Adrenal gland (tissue), 9 donors: ENCODE measurements at regions not wholly inside any gene's neighbourhood (a gene's known extent, or its start where the extent isn't known, plus 50 kb on each side); places are given as distances from the start of the nearest gene placed in this dataset.

ENCODE experiments used
- DNase-seq, 7 donors: peaks; one replicate each; pipeline ENCODE4 v3.0.0-alpha.2; 2019 to 2020
- H3K27ac ChIP-seq, 5 donors: fragments of 200-600 bp; sonication (generic) in 4 of 5; 1 replicate in 3 of 5; 2 replicates in 2 of 5; pipeline versions ENCODE4 v1.5.1 to v1.8.0; 2016 to 2020; ENCODE audit warnings: mild to moderate bottlenecking in 1 of 5
- H3K27me3 ChIP-seq: fragments of 200-600 bp; 2 replicates; pipeline ENCODE4 v1.8.0; 2021
- H3K36me3 ChIP-seq, 2 donors: fragments of 200-600 bp; replicated peaks in 1 of 2; 1 replicate in 1 of 2; 2 replicates in 1 of 2; pipeline versions ENCODE4 v1.5.1 to v1.8.0; 2018 to 2022
- H3K4me1 ChIP-seq, 2 donors: fragments of 200-600 bp; replicated peaks in 1 of 2; 1 replicate in 1 of 2; 2 replicates in 1 of 2; pipeline versions ENCODE4 v1.5.1 to v1.8.0; 2018 to 2021
- H3K4me3 ChIP-seq, 4 donors: fragments of 200-600 bp; sonication (generic) in 3 of 4; one replicate each; pipeline ENCODE4 v1.5.1; 2016 to 2018
- H3K9me3 ChIP-seq, 3 donors: fragments of 200-600 bp; sonication (generic) in 1 of 3; replicated peaks in 1 of 3; 1 replicate in 2 of 3; 2 replicates in 1 of 3; pipeline versions ENCODE4 v1.5.1 to v1.8.0; 2016 to 2021
- POLR2A ChIP-seq, 2 donors: fragments of 450-650 bp; IDR thresholded peaks; one replicate each; pipeline ENCODE4 v1.6.1; 2017; ENCODE audit warnings: antibody characterized with exemption in 2 of 2, mild to moderate bottlenecking in 2 of 2, moderate library complexity in 1 of 2
- WGBS, 4 donors: extraction: QIAGEN DNeasy Blood & Tissue Kit in 2 of 4; methylation state at CpG; one replicate each; pipeline versions ENCODE4 v1.1.5 to v1.1.7; 2013 to 2017; 5-methylcytosine and 5-hydroxymethylcytosine counted together
- intact Hi-C, 2 donors: fragments of 100-400 bp; cut with DNase I; formaldehyde crosslinking; loops; one replicate each; pipeline versions ENCODE4 v1.14.1 to v1.15.0; 2022 to 2023
- TF ChIP-seq, protein P1 (sequence below), 6 experiments: fragments of 450-650 bp in 4 of 6; fragments of 200-600 bp in 2 of 6; sonication (generic) in 1 of 6; IDR thresholded peaks; 1 replicate in 5 of 6; 2 replicates in 1 of 6; pipeline versions ENCODE4 v1.5.1 to v1.8.0; 2016 to 2021; ENCODE audit warnings: antibody characterized with exemption in 6 of 6, mild to moderate bottlenecking in 2 of 6, moderate library complexity in 1 of 6
- donor health status: healthy with polysubstance abuse.
- donor health status: Bipolar disorder and iron deficiency.
- donor health status: DM: yes; HTN: yes; CAD: no.
- donor health status: DM: no; HTN: no; CAD: no.
- donor health status: DM: no; HTN: no; CAD: no.

DNA sequence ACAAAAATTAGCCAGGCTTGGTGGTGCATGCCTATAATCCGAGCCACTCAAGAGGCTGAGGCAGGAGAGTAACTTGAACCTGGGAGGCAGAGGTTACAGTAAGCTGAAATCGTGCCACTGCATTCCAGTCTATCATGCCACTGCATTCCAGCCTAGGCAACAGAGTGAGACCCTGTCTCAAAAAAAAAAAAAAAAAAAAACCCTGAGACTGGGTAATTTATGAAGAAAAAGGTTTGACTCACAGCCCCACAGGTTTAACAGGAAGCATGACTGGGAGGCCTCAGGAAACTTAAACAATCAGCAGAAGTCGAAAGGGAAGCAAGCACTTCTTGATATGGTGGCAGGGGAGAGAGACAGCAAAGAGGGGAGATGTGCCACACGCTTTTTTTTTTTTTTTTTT lies 123.2 kb downstream of the GXYLT1 start:
- intact Hi-C loops = loop anchor here in 1 of 2 donors (10.0 kb wide), 2 partner anchors 337 to 747 kb away; no protein-coding TSS in a partner anchor
- Histone ChIP-seq H3K4me1 (no peaks in the 10 kb centered on the region), H3K27ac (no peak overlapping the region), H3K36me3 (no peaks in the 10 kb centered on the region), H3K9me3 (no peaks in the 10 kb centered on the region), H3K4me3 (no peak overlapping the region), H3K27me3 (no peaks in the 10 kb centered on the region)
- DNase-seq = no peak
- WGBS, 4 donors = 58 to 78% (median 70%) methylated on average over 3 to 4 of the region's 4 CpGs
- TF ChIP-seq POLR2A (IDR thresholded peaks at IDR 0.05) = no peak
- TF ChIP-seq, protein P1, sequence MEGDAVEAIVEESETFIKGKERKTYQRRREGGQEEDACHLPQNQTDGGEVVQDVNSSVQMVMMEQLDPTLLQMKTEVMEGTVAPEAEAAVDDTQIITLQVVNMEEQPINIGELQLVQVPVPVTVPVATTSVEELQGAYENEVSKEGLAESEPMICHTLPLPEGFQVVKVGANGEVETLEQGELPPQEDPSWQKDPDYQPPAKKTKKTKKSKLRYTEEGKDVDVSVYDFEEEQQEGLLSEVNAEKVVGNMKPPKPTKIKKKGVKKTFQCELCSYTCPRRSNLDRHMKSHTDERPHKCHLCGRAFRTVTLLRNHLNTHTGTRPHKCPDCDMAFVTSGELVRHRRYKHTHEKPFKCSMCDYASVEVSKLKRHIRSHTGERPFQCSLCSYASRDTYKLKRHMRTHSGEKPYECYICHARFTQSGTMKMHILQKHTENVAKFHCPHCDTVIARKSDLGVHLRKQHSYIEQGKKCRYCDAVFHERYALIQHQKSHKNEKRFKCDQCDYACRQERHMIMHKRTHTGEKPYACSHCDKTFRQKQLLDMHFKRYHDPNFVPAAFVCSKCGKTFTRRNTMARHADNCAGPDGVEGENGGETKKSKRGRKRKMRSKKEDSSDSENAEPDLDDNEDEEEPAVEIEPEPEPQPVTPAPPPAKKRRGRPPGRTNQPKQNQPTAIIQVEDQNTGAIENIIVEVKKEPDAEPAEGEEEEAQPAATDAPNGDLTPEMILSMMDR (IDR thresholded peaks at IDR 0.05) = no peak

DNA sequence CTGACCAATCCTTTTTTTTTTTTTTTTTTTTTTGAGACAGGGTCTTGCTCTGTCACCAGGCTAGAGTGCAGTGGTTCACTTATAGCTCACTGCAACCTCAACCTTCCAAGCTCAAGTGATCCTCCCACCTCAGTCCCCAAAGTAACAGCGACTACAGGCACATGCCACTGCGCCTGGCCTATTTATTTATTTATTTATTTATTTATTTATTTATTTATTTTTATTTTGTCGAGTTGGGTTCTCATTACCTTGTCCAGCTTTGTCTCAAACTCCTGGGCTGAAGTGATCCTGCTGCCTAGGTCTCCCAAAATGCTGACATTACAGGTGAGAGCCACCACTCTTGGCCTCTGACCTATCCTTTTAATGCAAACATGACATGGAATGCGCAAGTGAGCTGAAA lies 124.4 kb downstream of the GXYLT1 start:
- Histone ChIP-seq H3K4me1 (no peaks in the 10 kb centered on the region), H3K9me3 (no peaks in the 10 kb centered on the region), H3K4me3 (no peak overlapping the region), H3K27me3 (no peaks in the 10 kb centered on the region), H3K36me3 (no peaks in the 10 kb centered on the region), H3K27ac (no peak overlapping the region)
- intact Hi-C loops = loop anchor here in 1 of 2 donors (10.0 kb wide), 2 partner anchors 335 to 745 kb away; no protein-coding TSS in a partner anchor
- TF ChIP-seq, protein P1 (IDR thresholded peaks at IDR 0.05) = no peak
- no peak for TF ChIP-seq POLR2A (IDR thresholded peaks at IDR 0.05)
- WGBS, 4 donors = 94 to 98% (median 97%) methylated on average over 4 of the region's 4 CpGs
- DNase-seq = no peak

DNA sequence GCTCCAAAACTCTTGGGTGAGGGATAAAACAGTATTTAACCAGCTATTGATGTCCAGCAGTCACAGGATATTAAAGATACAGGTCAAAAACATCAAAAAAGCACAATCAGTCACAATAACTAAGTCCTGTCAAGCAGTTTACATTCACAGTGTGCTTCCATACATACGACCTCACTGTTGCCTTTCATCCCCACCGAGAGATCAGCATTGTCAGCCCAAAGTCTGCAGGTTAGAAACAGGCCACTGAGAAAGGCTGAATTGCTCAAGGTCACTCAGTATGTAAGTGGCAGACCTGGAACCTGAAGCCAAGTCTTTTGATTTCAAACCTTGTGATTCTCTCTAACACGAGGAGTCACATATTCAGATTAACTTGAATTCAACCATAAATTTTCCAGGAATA lies 124.9 kb downstream of the GXYLT1 start:
- no peak for DNase-seq
- Histone ChIP-seq H3K9me3 (no peaks in the 10 kb centered on the region), H3K27me3 (no peaks in the 10 kb centered on the region), H3K36me3 (no peaks in the 10 kb centered on the region), H3K27ac (no peak overlapping the region), H3K4me3 (no peak overlapping the region), H3K4me1 (no peaks in the 10 kb centered on the region)
- WGBS, 4 donors = 54 to 71% (median 61%) methylated on average over 3 of the region's 3 CpGs
- TF ChIP-seq, protein P1 (IDR thresholded peaks at IDR 0.05) = no peak
- TF ChIP-seq POLR2A (IDR thresholded peaks at IDR 0.05) = no peak
- intact Hi-C loops = loop anchor here in 1 of 2 donors (10.0 kb wide), 2 partner anchors 335 to 745 kb away; no protein-coding TSS in a partner anchor

- H3K4me3 ChIP-seq = no peak overlapping the region
- no peak overlapping the region for H3K27ac ChIP-seq
- no peaks in the 10 kb centered on the region for H3K4me1 ChIP-seq
- WGBS, 4 donors = 65 to 79% (median 73%) methylated on average over 6 of the region's 6 CpGs
- TF ChIP-seq, protein P1 (IDR thresholded peaks at IDR 0.05) = no peak
- TF ChIP-seq POLR2A (IDR thresholded peaks at IDR 0.05) = no peak
- H3K9me3 ChIP-seq = no peaks in the 10 kb centered on the region
- no peaks in the 10 kb centered on the region for H3K27me3 ChIP-seq
- intact Hi-C loops = no loop called here
- no peak for DNase-seq
- no peaks in the 10 kb centered on the region for H3K36me3 ChIP-seq
These were observed 127.6 kb downstream of the GXYLT1 start for GRCh38 chr12:42017051-42017450.
